GM21529 (cell line): ENCODE measurements at regions not wholly inside any gene's neighbourhood (a gene's known extent, or its start where the extent isn't known, plus 50 kb on each side); places are given as distances from the start of the nearest gene placed in this dataset.
"Not testable (repeated sequence)": the region's sequence is repeated elsewhere in the genome, so short reads cannot be mapped to it uniquely, and the experiment has no call there.

Experiments
- ATAC-seq: cut with Tn5 transposase; IDR thresholded peaks from one replicate; pipeline ENCODE4 v1.9.1; 2021; ENCODE audit not compliant: unreplicated experiment

- no peak for ATAC-seq
These were observed 214.8 kb downstream of the DHX15 start for GRCh38 chr4:24369507-24370029.

DNA sequence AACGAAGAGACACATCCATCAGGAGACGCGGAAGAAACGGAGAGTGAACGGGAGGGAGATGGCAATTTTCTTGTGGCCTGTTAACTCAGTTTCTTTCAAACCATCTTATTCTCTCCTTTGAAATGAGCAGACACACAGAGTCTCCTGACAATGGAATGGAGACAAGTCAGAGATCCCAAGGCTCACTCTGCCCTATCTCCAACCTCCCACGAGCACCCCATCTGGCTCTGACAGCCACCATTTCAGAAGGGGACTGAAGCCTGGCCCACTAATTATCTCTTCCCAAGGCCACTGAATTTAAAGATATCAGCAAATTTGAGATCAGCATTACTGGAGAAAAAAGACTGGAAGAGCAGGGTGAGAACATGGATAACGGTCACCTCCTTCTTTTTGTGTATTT, 215.6 kb downstream of the DHX15 start:
- no peak for ATAC-seq

DNA sequence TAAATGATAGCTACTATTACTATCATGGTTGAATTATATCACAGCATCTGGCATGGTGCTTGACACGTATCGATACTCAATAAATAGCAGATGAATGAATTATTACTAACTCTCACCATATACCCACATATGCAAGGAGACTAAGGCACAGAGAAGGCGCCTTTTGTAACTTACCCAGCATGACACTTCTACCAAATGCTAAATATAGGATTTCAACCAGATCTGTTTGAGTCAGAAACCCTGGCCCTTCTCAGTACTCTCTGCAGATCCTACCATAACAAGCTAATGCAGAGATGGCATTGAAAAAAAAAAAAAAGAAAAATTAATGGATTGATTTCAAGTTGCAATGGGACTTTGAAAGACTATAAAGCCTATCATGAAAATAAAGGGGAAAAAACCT, 219.5 kb downstream of the DHX15 start:
- ATAC-seq: no peak

GRCh38 chr4:24364249-24364648, 220.1 kb downstream of the DHX15 start:
- no peak for ATAC-seq

- ATAC-seq: no peak
These were observed 220.6 kb downstream of the DHX15 start for GRCh38 chr4:24363751-24364150.

- no peak for ATAC-seq
These were observed 232.2 kb downstream of the DHX15 start for GRCh38 chr4:24352112-24352511.

DNA sequence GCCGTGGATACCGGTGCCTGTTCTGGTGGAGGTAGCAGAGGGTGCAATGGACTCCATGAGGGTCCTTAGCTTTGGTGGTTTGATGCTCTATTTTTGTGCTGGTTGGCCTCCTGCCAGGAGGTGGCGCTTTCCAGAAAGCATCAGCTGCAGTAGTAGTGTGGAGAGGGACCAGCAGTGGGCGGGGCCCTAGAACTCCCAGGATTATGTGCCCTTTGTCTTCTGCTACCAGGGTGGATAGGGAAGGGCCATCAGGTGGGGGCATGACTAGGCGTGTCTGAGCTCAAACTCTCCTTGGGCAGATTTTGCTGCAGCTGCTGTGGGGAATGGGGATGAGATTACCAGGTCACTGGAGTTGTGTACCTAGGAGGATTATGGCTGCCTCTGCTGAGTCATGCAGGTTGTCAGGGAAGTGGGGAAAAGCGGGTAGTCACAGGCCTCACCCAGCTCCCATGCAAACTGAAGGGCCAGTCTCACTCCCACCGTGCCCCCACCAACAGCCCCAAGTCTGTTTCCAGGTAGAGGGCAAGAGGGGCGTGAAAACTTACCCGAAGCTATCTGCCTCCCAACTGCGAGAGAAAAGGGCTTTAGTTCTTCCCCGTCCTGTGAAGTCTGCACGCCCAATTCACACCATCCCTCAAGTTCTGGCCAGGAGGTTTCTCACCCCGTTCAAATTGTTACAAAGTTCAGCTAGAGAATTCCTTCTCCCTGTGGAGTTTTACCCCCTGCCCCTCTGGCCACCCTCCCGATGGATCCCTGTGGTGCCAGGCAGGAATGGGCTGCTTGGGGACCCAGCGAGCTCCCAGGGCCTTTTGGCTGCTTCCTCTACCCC, 235.0 kb downstream of the DHX15 start:
- ATAC-seq: not testable (repeated sequence)

GRCh38 chr4:24339260-24339659, 245.1 kb downstream of the DHX15 start:
- no peak for ATAC-seq

- ATAC-seq: no peak
These were observed 246.7 kb downstream of the DHX15 start for GRCh38 chr4:24337451-24338190.

- no peak for ATAC-seq
These were observed 248.7 kb downstream of the DHX15 start for GRCh38 chr4:24335616-24336015.

GRCh38 chr4:24334906-24335305, 249.4 kb downstream of the DHX15 start:
- no peak for ATAC-seq

DNA sequence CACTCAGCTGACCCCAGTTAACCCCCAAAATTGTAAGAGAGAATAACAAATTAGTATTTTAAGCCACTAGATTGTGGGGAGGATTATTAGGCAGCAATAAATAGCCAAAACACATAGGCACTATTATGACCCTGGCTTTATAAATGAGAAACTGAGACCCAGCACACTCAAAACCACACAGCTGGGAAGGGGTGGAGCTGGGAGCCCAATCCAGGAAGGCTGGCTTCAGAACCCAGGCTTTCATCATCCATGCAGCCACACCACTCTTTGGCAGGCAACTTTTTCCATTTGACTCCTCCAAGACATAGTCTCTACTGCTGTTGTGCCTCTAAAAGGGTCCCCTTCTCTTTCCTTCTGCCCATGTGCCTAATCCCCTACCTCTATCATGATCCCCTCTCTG, 253.8 kb downstream of the DHX15 start:
- no peak for ATAC-seq

GRCh38 chr4:24330172-24330571, 254.2 kb downstream of the DHX15 start:
- no peak for ATAC-seq

- no peak for ATAC-seq
These were observed 255.6 kb downstream of the DHX15 start for GRCh38 chr4:24328711-24329110.

DNA sequence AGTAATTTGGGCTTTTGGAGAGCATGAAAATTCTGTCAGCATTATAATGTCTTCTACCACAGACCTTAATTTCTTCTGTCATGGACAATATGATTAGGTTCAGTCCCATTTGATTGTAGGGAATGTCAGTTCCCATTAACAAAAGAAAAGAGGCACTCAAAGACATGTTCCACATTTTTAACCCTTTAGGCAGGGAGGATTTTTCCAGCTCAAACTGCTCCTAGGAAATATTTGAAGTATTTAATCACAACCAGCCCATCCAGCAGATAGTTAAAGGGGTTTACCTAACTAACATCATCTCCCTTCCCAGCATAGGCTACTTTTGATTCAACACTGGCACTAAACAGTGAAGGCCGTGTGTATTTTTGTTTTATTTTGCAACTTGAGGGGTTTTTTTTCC, 256.0 kb downstream of the DHX15 start:
- no peak for ATAC-seq

- ATAC-seq: no peak
These were observed 261.4 kb downstream of the DHX15 start for GRCh38 chr4:24322995-24323394.

GRCh38 chr4:24322511-24322910, 261.8 kb downstream of the DHX15 start:
- ATAC-seq: no peak

DNA sequence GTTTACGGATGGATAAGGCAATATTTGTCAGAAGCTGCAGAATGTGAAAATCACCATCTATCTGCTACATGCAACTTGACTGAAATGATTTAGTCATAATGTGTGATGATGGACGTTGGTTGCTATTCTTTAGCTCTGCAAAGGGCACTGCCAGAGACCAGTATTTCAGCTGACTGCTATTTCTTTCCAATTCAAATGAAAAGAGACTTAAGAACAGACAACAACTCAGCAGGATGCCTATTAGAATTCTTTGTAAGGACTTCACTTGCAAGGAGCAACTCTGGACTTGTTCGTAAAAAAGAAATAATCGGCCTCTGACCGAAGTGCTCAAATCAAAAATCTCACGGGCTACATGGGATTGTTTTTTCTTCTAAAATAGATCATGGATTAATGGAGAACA, 262.7 kb downstream of the DHX15 start:
- ATAC-seq: no peak

DNA sequence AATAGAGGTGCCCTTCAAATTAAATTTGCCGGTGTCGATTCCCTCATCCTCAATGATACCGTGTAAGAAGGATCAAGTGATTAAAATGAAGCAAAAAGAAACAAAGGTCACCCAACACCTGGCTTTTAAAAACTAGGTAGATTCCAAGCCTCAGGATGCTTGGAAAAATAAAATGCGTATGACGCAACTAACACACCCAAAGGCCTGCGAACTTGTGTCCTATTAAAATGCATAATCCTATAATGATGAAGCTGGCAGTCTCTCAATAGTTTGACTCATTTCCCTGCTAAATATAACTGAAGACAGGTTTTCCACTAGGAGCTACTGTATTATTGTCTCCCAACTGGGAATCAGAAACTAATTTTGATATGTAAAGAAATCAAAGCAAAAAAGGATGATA, 263.2 kb downstream of the DHX15 start:
- no peak for ATAC-seq

DNA sequence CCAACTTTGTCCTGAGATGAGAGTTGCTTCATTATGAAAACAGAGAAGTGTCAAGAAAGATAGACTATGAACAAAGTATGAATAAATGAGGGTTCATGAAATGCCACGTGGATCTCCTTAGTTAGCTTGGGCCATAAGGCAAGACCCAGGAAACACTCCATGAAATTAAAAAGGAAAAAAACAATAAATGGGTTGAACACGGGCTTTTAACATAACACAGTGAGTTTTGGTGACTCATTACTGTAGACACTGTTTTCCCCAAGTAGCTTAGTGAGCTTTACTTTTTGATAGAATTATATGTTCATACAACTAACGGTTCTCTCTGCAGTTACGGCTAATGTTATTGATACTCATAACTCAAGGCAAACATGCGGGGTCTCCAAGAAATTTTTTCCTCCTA, 265.0 kb downstream of the DHX15 start:
- no peak for ATAC-seq

DNA sequence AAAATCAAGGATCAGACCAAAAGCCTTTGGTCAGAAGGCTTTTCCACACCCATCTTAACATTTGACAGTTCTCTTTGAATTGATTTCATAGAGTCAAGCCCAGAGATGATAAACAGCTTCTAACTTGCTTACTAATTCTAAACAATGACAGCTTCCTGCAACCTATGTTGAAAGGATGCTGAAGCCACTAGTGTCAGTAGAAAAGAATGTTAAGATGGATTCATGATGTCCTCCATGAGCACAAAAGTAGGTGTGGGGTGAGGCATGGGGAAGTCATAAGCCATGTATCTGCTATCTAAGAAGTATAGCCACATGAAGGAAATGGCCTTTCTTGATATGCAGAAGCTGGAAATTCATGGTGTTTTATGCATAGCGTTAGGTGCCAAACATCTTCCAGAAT, 269.3 kb downstream of the DHX15 start:
- ATAC-seq: no peak

DNA sequence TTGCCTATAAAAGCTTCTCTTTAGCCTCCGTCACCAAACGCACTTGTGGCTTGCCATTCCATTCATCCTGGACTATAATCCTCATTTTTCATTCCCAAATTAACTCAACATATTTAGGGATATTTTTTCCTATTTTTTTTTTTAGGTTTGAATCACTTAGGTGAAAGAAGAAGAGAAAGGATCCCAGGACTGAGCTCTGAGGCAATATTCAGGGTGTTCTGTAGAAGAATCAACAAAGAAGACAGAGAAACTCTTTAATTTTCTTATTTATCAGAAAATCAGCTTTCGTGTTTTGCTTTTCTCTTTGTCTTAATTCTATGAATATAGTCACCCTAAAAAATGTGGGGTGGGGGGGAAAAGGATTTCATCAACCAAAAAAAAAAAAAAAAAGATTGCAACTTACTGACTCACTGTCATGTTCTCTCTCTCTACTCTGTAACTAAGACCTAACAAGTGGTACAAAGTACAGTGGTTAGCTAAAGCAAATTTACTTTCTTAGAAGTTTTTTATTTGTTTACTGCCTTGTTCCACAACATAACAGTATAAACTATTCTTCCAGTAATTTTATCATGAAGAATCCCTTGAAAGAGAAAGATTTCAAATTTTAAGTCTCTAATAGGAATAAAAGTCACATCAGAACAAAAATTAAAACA, 272.0 kb downstream of the DHX15 start:
- ATAC-seq: no peak
